ENCODE measurements at regions not wholly inside any gene's neighbourhood (a gene's known extent, or its start where the extent isn't known, plus 50 kb on each side); places are given as distances from the start of the nearest gene placed in this dataset.

DNA sequence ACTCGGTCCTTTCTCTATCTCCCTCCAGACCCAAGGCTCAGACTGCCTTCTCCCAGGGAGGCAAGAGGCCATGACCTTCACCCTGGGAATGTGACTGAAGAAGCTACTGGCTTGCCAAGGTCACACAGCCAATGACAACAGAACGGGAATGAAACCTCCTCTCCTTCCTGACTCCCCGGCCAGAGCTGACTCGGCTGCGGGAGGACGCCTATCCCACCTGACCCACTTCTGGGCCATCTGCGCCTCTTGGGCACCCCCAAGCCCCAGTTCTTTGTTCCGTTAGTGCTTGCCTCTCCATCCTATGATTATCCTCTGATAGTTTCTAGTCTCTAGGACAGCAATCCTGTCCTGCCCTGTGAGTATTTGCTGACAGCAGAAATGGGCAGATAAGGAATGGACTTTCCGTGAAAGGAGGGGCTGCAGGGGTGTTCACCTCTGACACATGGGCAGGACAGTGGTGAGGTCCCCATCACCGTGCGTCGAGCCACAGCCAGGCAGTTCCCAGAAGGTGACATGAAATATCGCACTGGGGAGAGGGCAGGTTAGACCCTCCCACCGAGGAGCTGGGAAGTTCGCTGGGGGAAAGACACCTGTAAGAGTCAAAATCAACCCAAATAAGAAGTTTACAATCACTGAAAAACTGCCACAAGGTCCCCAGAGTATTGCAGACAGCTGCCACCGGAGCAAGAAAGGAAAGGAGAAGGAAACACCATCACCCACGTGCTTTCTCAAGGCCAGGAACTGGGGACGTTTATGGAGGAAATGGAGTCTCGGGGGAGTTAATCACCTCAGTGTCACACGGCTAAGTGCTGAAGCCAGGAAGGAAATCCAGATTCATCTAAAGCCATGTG, 63.0 kb downstream of the INSIG1 start:
- DNase-seq (ENCODE audit: low spot score) = no peak
- in situ Hi-C loops (cut with MboI; ENCODE audit: low sequenced_read_pairs, unreplicated experiment) = no loop called here
- TF ChIP-seq, protein P1, sequence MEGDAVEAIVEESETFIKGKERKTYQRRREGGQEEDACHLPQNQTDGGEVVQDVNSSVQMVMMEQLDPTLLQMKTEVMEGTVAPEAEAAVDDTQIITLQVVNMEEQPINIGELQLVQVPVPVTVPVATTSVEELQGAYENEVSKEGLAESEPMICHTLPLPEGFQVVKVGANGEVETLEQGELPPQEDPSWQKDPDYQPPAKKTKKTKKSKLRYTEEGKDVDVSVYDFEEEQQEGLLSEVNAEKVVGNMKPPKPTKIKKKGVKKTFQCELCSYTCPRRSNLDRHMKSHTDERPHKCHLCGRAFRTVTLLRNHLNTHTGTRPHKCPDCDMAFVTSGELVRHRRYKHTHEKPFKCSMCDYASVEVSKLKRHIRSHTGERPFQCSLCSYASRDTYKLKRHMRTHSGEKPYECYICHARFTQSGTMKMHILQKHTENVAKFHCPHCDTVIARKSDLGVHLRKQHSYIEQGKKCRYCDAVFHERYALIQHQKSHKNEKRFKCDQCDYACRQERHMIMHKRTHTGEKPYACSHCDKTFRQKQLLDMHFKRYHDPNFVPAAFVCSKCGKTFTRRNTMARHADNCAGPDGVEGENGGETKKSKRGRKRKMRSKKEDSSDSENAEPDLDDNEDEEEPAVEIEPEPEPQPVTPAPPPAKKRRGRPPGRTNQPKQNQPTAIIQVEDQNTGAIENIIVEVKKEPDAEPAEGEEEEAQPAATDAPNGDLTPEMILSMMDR (IDR thresholded peaks at IDR 0.05; ENCODE audit: borderline replicate concordance, control extremely low read depth, extremely low read depth, insufficient read depth, missing control alignments) = no peak

DNA sequence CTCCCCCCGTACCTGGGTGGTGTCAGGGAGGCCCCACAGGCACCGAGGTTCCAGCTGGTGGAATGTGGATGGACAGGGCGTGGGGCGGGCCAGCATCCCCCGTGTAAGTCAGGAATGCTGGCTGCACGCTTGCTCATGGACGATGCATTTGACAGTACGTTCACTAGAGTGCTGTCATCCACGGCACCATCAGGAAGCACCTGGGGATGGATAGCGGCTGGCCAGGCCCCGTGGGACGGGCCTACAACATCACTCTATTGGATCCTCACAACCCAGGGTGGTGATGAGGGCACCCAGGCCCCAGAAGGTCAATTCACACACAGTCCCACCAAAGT, 63.6 kb downstream of the INSIG1 start:
- TF ChIP-seq, protein P1 (IDR thresholded peaks at IDR 0.05; ENCODE audit: borderline replicate concordance, control extremely low read depth, extremely low read depth, insufficient read depth, missing control alignments) = no peak
- no peak for DNase-seq (ENCODE audit: low spot score)
- in situ Hi-C loops (cut with MboI; ENCODE audit: low sequenced_read_pairs, unreplicated experiment) = no loop called here

DNA sequence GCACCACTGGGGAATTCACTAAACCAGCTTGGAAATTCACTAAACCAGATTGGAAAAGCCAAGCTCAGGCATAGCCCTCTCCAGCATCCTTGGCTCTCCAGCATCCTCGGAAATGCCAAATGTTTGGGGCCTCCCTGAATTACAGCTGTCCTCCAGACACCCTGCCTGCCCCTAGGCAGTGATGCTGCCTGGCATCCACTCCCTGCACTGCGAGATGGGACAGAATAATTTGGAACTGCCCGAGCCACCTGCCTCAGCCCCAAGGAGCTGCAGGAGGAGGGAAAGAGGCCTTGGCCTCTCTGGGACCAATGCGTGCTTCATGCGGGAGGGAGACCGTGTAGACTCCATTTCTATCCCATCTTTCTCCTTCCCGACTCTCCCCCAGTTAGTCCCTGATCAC, 64.3 kb downstream of the INSIG1 start:
- TF ChIP-seq, protein P1 (IDR thresholded peaks at IDR 0.05; ENCODE audit: borderline replicate concordance, control extremely low read depth, extremely low read depth, insufficient read depth, missing control alignments) = no peak
- DNase-seq (ENCODE audit: low spot score) = no peak
- in situ Hi-C loops (cut with MboI; ENCODE audit: low sequenced_read_pairs, unreplicated experiment) = no loop called here

DNA sequence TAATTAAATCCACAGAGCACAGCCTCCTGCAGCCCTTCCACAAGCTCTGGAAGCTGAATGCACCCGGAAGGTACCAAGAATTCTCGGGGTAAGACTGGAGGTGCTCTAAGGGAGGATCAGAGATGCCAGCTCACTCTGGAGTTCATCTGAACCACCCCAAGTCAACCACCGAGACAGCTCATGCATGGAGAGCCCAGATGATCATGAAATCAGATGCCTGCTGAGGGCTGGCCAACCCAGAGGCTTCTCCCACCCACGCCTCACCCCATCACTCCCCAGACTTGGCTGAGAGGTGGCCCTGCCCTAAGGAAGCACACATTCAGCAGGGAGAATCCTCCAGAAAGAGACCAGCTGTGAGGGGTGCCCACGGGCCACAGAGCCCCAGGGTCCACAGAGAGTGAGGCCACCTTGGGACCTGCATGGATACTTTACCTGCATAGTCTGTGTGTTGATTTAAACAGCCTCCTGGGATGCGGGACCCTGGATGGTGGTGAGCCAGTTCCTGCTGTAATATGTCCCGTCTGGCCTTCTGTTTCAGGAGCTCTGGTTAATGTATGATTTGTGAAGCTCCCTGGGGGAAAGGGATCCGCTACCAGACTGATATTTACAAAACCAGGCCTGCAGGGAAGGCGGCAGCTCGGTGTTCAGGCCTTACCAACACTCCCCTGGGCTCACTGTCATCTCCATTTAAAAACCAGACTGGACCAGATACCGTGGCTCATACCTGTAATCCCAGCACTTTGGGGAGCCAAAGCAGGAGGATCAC, 64.9 kb downstream of the INSIG1 start:
- in situ Hi-C loops (cut with MboI; ENCODE audit: low sequenced_read_pairs, unreplicated experiment) = no loop called here
- DNase-seq (ENCODE audit: low spot score) = no peak
- TF ChIP-seq, protein P1 (IDR thresholded peaks at IDR 0.05; ENCODE audit: borderline replicate concordance, control extremely low read depth, extremely low read depth, insufficient read depth, missing control alignments) = no peak

DNA sequence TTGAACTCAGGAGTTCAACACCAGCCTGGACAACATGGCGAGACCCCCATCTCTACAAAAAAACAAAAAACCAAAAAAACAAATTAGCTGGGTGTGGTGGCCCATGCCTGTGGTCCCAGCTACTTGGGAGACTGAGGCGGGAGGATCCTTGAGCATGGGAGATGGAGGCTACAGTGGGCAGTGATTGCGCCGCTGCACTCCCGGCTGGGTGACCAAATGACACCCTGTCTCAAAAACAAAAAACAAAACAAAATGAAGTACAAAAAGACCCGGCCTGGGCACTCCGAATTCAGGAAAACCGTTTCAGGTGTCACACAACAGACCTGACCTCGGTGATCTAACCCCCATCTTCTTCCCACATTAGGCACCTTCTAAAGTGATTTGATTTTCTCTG, 65.5 kb downstream of the INSIG1 start:
- in situ Hi-C loops (cut with MboI; ENCODE audit: low sequenced_read_pairs, unreplicated experiment) = no loop called here
- DNase-seq (ENCODE audit: low spot score) = no peak
- TF ChIP-seq, protein P1 (IDR thresholded peaks at IDR 0.05; ENCODE audit: borderline replicate concordance, control extremely low read depth, extremely low read depth, insufficient read depth, missing control alignments) = no peak

DNA sequence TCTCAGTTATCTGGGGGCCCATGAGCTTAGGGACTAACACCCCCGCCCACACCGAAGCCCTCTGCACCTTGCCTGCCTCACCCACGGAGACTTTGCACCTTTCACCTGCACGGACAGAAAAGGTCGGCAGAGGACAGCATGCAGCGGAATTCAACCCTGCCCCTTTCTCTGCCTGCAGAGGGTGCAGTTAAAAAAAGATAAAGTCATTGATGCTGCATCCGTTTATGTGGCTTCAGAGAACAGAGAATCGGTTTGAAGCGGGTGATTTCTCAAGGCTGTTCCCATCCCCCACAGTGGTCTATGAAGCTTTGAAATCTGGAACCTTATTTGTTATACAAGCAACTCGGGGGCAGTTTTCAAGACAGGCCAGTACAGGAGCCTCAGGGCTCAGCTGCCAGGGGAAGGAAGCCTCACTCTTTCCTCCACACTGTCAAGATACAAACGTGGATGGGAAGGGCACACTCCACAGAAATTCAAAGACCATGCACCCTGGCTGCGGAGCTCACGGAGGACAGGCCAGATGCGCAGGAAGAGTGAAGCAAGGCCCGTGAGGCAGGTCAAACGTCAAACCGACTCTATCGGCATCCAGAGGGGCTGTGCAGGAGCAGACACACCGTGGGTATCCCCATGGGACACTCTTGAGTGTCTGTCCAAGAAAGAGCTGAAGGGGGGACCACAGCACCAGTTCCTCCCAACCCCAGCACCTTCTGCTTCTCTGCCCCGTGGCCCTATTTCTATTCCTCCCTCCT, 66.3 kb downstream of the INSIG1 start:
- no peak for DNase-seq (ENCODE audit: low spot score)
- in situ Hi-C loops (cut with MboI; ENCODE audit: low sequenced_read_pairs, unreplicated experiment) = no loop called here
- TF ChIP-seq, protein P1 (IDR thresholded peaks at IDR 0.05; ENCODE audit: borderline replicate concordance, control extremely low read depth, extremely low read depth, insufficient read depth, missing control alignments) = no peak
